ENCODE measurements at regions not wholly inside any gene's neighbourhood (a gene's known extent, or its start where the extent isn't known, plus 50 kb on each side); places are given as distances from the start of the nearest gene placed in this dataset.
"Not testable (repeated sequence)": the region's sequence is repeated elsewhere in the genome, so short reads cannot be mapped to it uniquely, and the experiment has no call there.

DNA sequence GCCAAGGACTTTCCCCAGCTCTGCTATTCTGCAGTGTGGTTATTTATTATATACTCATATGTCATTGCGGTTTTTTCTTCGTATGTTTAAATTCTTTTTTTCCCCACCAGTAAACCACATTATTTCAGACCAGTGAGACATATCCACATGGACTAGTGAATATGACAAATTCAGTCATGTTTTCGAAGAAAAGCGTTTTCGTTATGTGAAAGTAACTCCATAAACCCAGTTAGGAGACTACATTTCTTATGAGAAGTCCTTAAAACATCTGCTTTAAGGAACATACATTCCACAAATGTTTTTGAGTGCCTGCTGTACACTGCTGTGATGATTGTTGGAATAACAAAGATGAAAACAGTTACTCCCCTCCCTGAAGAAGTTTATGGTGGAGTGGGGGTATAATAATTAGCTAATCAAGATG, 591.8 kb upstream of the CLINT1 start:
- Histone ChIP-seq H2AFZ (ENCODE audit: low read length) (no peak overlapping the region), H3K9me2 (replicated peaks; ENCODE audit: insufficient read depth, low read length) (no peaks in the 10 kb centered on the region), H3K9ac (ENCODE audit: low read length) (no peak overlapping the region), H3K36me3 (replicated peaks; ENCODE audit: insufficient read depth, low read length) (no peaks in the 10 kb centered on the region), H3F3A (ENCODE audit: insufficient read depth, low read length) (no peaks in the 10 kb centered on the region), H3K9me3 (replicated peaks; ENCODE audit: insufficient read depth, low read length) (no peaks in the 10 kb centered on the region), H3K4me3 (ENCODE audit: low read length) (no peak overlapping the region), H3K27ac (ENCODE audit: low read length) (no peak overlapping the region), H3K79me2 (ENCODE audit: low read length) (no peaks in the 10 kb centered on the region), H3K27me3 (replicated peaks; ENCODE audit: insufficient read depth, low read length) (no peaks in the 10 kb centered on the region), H3K4me1 (ENCODE audit: low read length) (no peaks in the 10 kb centered on the region), H3K4me2 (ENCODE audit: low read depth, low read length) (no peak overlapping the region), H4K20me1 (ENCODE audit: insufficient read depth, low read length) (no peaks in the 10 kb centered on the region)
- TF ChIP-seq EZH2phosphoT487 (IDR thresholded peaks at IDR 0.05; ENCODE audit: low read length) (no peak), EZH2 (optimal IDR thresholded peaks at IDR 0.05; ENCODE audit: low read depth, low read length) (no peak)
- TF ChIP-seq, protein P1, sequence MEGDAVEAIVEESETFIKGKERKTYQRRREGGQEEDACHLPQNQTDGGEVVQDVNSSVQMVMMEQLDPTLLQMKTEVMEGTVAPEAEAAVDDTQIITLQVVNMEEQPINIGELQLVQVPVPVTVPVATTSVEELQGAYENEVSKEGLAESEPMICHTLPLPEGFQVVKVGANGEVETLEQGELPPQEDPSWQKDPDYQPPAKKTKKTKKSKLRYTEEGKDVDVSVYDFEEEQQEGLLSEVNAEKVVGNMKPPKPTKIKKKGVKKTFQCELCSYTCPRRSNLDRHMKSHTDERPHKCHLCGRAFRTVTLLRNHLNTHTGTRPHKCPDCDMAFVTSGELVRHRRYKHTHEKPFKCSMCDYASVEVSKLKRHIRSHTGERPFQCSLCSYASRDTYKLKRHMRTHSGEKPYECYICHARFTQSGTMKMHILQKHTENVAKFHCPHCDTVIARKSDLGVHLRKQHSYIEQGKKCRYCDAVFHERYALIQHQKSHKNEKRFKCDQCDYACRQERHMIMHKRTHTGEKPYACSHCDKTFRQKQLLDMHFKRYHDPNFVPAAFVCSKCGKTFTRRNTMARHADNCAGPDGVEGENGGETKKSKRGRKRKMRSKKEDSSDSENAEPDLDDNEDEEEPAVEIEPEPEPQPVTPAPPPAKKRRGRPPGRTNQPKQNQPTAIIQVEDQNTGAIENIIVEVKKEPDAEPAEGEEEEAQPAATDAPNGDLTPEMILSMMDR (IDR thresholded peaks at IDR 0.05; ENCODE audit: low read length): no peak
- no peak for DNase-seq

DNA sequence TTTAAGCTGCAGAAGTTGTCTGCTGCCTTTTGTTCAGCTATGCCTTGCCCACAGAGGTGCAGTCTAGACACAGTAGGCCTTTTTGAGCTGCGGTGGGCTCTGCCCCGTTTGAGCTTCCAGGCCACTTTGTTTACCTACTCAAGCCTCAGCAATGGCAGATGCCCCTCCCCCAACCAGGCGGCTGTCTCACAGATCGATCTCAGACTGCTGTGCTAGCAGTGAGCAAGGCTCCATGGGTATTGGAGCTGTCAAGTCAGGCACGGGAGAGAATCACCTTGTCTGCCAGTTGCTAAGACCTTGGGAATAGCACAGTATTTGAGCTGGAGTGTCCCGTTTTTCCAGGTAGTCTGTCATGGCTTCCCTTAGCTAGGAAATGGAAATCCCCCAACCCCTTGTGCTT, 587.8 kb upstream of the CLINT1 start:
- not testable (repeated sequence) for H3K4me1 ChIP-seq (ENCODE audit: low read length); H3K27ac ChIP-seq (ENCODE audit: low read length); H3K9me2 ChIP-seq (replicated peaks; ENCODE audit: insufficient read depth, low read length); H4K20me1 ChIP-seq (ENCODE audit: insufficient read depth, low read length); H3K27me3 ChIP-seq (replicated peaks; ENCODE audit: insufficient read depth, low read length); H3K9ac ChIP-seq (ENCODE audit: low read length); H3K4me3 ChIP-seq (ENCODE audit: low read length); H3K36me3 ChIP-seq (replicated peaks; ENCODE audit: insufficient read depth, low read length); H3K9me3 ChIP-seq (replicated peaks; ENCODE audit: insufficient read depth, low read length); H3K4me2 ChIP-seq (ENCODE audit: low read depth, low read length); H3F3A ChIP-seq (ENCODE audit: insufficient read depth, low read length); H2AFZ ChIP-seq (ENCODE audit: low read length); DNase-seq; H3K79me2 ChIP-seq (ENCODE audit: low read length)

- not testable (repeated sequence) for DNase-seq; H3K27ac ChIP-seq (ENCODE audit: low read length); H4K20me1 ChIP-seq (ENCODE audit: insufficient read depth, low read length); H3K36me3 ChIP-seq (replicated peaks; ENCODE audit: insufficient read depth, low read length); H3K79me2 ChIP-seq (ENCODE audit: low read length); H2AFZ ChIP-seq (ENCODE audit: low read length); H3K27me3 ChIP-seq (replicated peaks; ENCODE audit: insufficient read depth, low read length); H3K9me2 ChIP-seq (replicated peaks; ENCODE audit: insufficient read depth, low read length); H3K9me3 ChIP-seq (replicated peaks; ENCODE audit: insufficient read depth, low read length); H3K4me3 ChIP-seq (ENCODE audit: low read length); H3K9ac ChIP-seq (ENCODE audit: low read length); H3K4me2 ChIP-seq (ENCODE audit: low read depth, low read length)
- peaks cover 15% of the 10 kb centered on the region for H3F3A ChIP-seq (ENCODE audit: insufficient read depth, low read length)
- peaks cover 34% of the 10 kb centered on the region for H3K4me1 ChIP-seq (ENCODE audit: low read length)
Observed at GRCh38 chr5:158439204-158439603, 580.3 kb upstream of the CLINT1 start.

DNA sequence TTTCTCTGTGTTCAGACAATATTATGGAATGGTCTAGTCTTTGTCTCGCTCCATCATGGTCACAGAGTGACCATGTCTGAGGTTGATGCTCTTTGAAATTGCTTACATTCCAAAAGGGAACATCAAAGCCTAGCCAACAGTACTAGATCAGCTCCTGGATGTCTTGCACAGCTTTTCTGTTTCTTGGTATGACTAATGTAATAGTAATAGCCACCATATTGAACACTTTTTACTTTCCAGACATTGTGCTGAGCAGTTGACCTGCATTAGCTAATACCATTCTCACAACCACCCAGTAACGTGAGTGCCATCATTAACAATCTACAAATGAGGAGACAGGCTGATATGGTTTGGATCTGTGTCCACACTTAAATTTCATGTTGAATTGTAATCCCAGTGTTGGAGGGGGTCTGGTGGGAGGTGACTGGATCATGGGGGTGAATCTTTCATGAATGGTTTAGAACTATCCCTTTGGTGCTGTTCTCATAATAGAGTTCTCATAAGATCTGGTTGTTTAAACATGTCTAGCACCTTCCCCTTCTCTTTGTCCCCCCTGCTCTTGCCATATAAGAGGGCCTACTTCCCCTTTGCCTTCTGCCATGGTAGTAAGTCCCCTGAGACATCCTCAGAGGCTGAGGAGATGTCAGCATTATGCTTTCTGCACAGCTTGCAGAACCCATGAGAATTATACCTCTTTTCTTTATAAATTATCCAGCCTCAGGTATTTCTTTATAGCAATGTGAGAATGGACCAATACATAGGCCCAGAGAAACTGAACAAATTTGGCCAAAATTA, 577.5 kb upstream of the CLINT1 start:
- Histone ChIP-seq H2AFZ (ENCODE audit: low read length) (no peak overlapping the region), H3K9ac (ENCODE audit: low read length) (no peak overlapping the region), H3K27ac (ENCODE audit: low read length) (peak overlapping the region; percentile 65; the same call in 1 of the 2 replicates), H3F3A (ENCODE audit: insufficient read depth, low read length) (peaks cover 26% of the 10 kb centered on the region), H4K20me1 (ENCODE audit: insufficient read depth, low read length) (no peaks in the 10 kb centered on the region), H3K36me3 (replicated peaks; ENCODE audit: insufficient read depth, low read length) (no peaks in the 10 kb centered on the region), H3K4me1 (ENCODE audit: low read length) (peaks cover 58% of the 10 kb centered on the region), H3K27me3 (replicated peaks; ENCODE audit: insufficient read depth, low read length) (no peaks in the 10 kb centered on the region), H3K9me2 (replicated peaks; ENCODE audit: insufficient read depth, low read length) (no peaks in the 10 kb centered on the region), H3K4me3 (ENCODE audit: low read length) (no peak overlapping the region), H3K4me2 (ENCODE audit: low read depth, low read length) (no peak overlapping the region), H3K79me2 (ENCODE audit: low read length) (no peaks in the 10 kb centered on the region), H3K9me3 (replicated peaks; ENCODE audit: insufficient read depth, low read length) (no peaks in the 10 kb centered on the region)
- TF ChIP-seq EZH2 (optimal IDR thresholded peaks at IDR 0.05; ENCODE audit: low read depth, low read length) (no peak), EZH2phosphoT487 (IDR thresholded peaks at IDR 0.05; ENCODE audit: low read length) (no peak)
- TF ChIP-seq, protein P1 (IDR thresholded peaks at IDR 0.05; ENCODE audit: low read length): no peak
- no peak for DNase-seq

Measured in MM.1S (cell line).